ENCODE measurements at regions not wholly inside any gene's neighbourhood (a gene's known extent, or its start where the extent isn't known, plus 50 kb on each side); places are given as distances from the start of the nearest gene placed in this dataset.

DNA sequence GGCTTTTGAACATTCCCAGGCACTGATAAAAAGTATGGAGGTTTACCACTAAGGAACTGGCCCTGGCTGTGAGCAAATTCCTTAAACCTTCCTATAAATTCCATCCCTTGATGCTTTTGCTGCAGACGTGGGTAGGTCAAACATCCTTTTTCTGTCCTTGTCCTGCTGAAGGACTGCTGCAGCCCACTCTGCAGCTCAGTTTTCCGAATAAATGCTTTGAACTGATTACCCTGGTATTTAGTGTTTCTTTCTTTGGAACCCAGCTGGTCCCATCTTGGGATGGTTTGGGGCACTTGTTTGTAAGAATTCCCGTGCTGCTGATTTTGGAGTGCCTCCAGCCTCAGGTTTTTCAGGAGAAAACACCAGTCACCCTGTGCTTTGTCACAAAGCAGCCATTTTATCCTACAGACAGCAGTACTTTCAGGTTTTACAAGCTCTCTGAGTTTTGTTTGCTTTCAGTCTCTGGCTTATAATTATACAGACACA lies 815.9 kb downstream of the VGLL3 start:
- TF ChIP-seq, protein P1, sequence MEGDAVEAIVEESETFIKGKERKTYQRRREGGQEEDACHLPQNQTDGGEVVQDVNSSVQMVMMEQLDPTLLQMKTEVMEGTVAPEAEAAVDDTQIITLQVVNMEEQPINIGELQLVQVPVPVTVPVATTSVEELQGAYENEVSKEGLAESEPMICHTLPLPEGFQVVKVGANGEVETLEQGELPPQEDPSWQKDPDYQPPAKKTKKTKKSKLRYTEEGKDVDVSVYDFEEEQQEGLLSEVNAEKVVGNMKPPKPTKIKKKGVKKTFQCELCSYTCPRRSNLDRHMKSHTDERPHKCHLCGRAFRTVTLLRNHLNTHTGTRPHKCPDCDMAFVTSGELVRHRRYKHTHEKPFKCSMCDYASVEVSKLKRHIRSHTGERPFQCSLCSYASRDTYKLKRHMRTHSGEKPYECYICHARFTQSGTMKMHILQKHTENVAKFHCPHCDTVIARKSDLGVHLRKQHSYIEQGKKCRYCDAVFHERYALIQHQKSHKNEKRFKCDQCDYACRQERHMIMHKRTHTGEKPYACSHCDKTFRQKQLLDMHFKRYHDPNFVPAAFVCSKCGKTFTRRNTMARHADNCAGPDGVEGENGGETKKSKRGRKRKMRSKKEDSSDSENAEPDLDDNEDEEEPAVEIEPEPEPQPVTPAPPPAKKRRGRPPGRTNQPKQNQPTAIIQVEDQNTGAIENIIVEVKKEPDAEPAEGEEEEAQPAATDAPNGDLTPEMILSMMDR (conservative IDR thresholded peaks at IDR 0.05; ENCODE audit: low read length), result no peak
- TF ChIP-seq EZH2phosphoT487 (IDR thresholded peaks at IDR 0.05; ENCODE audit: borderline replicate concordance, low read depth, low read length), result no peak

Measured in OCI-LY7 (cell line).